Lower leg skin (tissue), 4 donors: ENCODE measurements at regions not wholly inside any gene's neighbourhood (a gene's known extent, or its start where the extent isn't known, plus 50 kb on each side); places are given as distances from the start of the nearest gene placed in this dataset.

Source experiments
- DNase-seq, 2 donors: peaks; one replicate each; pipeline ENCODE4 v3.0.0-alpha.2; 2019; ENCODE audit warnings: low spot score in 2 of 2
- H3K4me3 ChIP-seq: fragments of 200-600 bp; sonication (generic); 2 replicates; pipeline ENCODE4 v1.5.1; 2017; ENCODE audit warnings: mild to moderate bottlenecking, low read depth; ENCODE audit not compliant: poor library complexity, severe bottlenecking
- POLR2A ChIP-seq, 2 donors: fragments of 450-650 bp; IDR thresholded peaks; one replicate each; pipeline ENCODE4 v1.6.1; 2016 to 2017; ENCODE audit warnings: antibody characterized with exemption in 2 of 2, mild to moderate bottlenecking in 1 of 2, moderate library complexity in 1 of 2
- intact Hi-C: fragments of 100-400 bp; cut with DNase I; formaldehyde crosslinking; loops from one replicate; pipeline ENCODE4 v1.15.0; 2023; ENCODE audit warnings: low total_unique reads
- TF ChIP-seq, protein P1 (sequence below), 3 donors: fragments of 450-650 bp; IDR thresholded peaks; one replicate each; pipeline ENCODE4 v1.5.1; 2016; ENCODE audit warnings: antibody characterized with exemption in 3 of 3, mild to moderate bottlenecking in 3 of 3, moderate library complexity in 2 of 3

- TF ChIP-seq POLR2A (IDR thresholded peaks at IDR 0.05): no peak
- TF ChIP-seq, protein P1, sequence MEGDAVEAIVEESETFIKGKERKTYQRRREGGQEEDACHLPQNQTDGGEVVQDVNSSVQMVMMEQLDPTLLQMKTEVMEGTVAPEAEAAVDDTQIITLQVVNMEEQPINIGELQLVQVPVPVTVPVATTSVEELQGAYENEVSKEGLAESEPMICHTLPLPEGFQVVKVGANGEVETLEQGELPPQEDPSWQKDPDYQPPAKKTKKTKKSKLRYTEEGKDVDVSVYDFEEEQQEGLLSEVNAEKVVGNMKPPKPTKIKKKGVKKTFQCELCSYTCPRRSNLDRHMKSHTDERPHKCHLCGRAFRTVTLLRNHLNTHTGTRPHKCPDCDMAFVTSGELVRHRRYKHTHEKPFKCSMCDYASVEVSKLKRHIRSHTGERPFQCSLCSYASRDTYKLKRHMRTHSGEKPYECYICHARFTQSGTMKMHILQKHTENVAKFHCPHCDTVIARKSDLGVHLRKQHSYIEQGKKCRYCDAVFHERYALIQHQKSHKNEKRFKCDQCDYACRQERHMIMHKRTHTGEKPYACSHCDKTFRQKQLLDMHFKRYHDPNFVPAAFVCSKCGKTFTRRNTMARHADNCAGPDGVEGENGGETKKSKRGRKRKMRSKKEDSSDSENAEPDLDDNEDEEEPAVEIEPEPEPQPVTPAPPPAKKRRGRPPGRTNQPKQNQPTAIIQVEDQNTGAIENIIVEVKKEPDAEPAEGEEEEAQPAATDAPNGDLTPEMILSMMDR (IDR thresholded peaks at IDR 0.05): no peak
- intact Hi-C loops: no loop called here
- no peak overlapping the region for H3K4me3 ChIP-seq
- no peak for DNase-seq
Measured at GRCh38 chr6:122558080-122558479, 52.1 kb upstream of the PKIB start.
